PC-3 (cell line): ENCODE measurements at regions not wholly inside any gene's neighbourhood (a gene's known extent, or its start where the extent isn't known, plus 50 kb on each side); places are given as distances from the start of the nearest gene placed in this dataset.

Experiments used
- ATAC-seq: fragments of 200-7000 bp; cut with Tn5 transposase; 2 replicates; pipeline ENCODE4 v1.9.1; 2020; ENCODE audit warnings: mild to moderate bottlenecking, moderate library complexity
- BruUV-seq: library from RNA; stranded (reverse); fragments of 400-500 nt; replicated peaks from 2 replicates; lab custom pipeline; 2021; lab: Mats Ljungman, UMichigan
- CTCF ChIA-PET: fragments of 300-600 bp; sonication (Branson Sonifier 250); formaldehyde crosslinking; loops from one replicate; lab custom pipeline; 2022; ENCODE audit warnings: antibody characterized with exemption; lab: Charles Lee
- POLR2A ChIA-PET: fragments of 300-600 bp; sonication (Branson Sonifier 250); formaldehyde crosslinking; loops from one replicate; lab custom pipeline; 2022; ENCODE audit warnings: antibody characterized with exemption; ENCODE audit not compliant: unreplicated experiment; lab: Charles Lee
- DNase-seq: peaks from one replicate; pipeline ENCODE4 v3.0.0-alpha.2; 2015
- H2AFZ ChIP-seq: fragments of 300-600 bp; sonication (generic); 2 replicates; pipeline ENCODE4 v1.6.0; 2016; ENCODE audit warnings: antibody characterized with exemption, low read length
- H3F3A ChIP-seq: fragments of 300-600 bp; sonication (generic); one replicate; pipeline ENCODE4 v1.6.0; 2017; ENCODE audit warnings: antibody characterized with exemption, low read length, control low read depth, mild to moderate bottlenecking; ENCODE audit not compliant: unreplicated experiment
- H3K27ac ChIP-seq: fragments of 300-600 bp; sonication (generic); 2 replicates; pipeline ENCODE4 v1.5.1; 2016; ENCODE audit warnings: mild to moderate bottlenecking, low read length
- H3K27me3 ChIP-seq: fragments of 300-600 bp; sonication (generic); 2 replicates; pipeline ENCODE4 v1.6.1; 2016; ENCODE audit warnings: low read length, mixed read lengths
- H3K36me3 ChIP-seq: fragments of 300-600 bp; sonication (generic); 2 replicates; pipeline ENCODE4 v1.6.1; 2016; ENCODE audit warnings: low read depth, mixed run types, low read length, mixed read lengths
- H3K4me1 ChIP-seq: fragments of 300-600 bp; sonication (generic); 2 replicates; pipeline ENCODE4 v1.5.1; 2016; ENCODE audit warnings: low read length; ENCODE audit not compliant: insufficient read depth
- H3K4me2 ChIP-seq: fragments of 300-600 bp; sonication (generic); 2 replicates; pipeline ENCODE4 v1.6.0; 2016; ENCODE audit warnings: low read length
- H3K4me3 ChIP-seq: fragments of 300-600 bp; sonication (generic); 2 replicates; pipeline ENCODE4 v1.5.1; 2016; ENCODE audit warnings: mild to moderate bottlenecking, low read length, mixed read lengths
- H3K79me2 ChIP-seq: fragments of 300-600 bp; sonication (generic); 2 replicates; pipeline ENCODE4 v1.6.1; 2017; ENCODE audit warnings: low read length, mixed read lengths
- H3K9ac ChIP-seq: fragments of 300-600 bp; sonication (generic); 2 replicates; pipeline ENCODE4 v1.6.0; 2016; ENCODE audit warnings: mild to moderate bottlenecking, low read length
- H3K9me2 ChIP-seq: fragments of 300-600 bp; sonication (generic); replicated peaks from 2 replicates; pipeline ENCODE4 v1.6.1; 2016; ENCODE audit warnings: mixed run types, low read length, mixed read lengths
- H3K9me3 ChIP-seq: fragments of 300-600 bp; sonication (generic); 2 replicates; pipeline ENCODE4 v1.6.1; 2016; ENCODE audit warnings: low read length, mixed read lengths
- H4K20me1 ChIP-seq: fragments of 300-600 bp; sonication (generic); 2 replicates; pipeline ENCODE4 v1.6.1; 2016; ENCODE audit warnings: low read length, mixed read lengths
- CTCF ChIP-seq: fragments of 300-600 bp; sonication (generic); conservative IDR thresholded peaks from 2 replicates; pipeline ENCODE4 v1.5.1; 2017; ENCODE audit warnings: antibody characterized with exemption, low read depth, mild to moderate bottlenecking, low read length
- EZH2 ChIP-seq: fragments of 300-600 bp; sonication (generic); IDR thresholded peaks from one replicate; pipeline ENCODE4 v1.6.1; 2017; ENCODE audit warnings: antibody characterized with exemption, mild to moderate bottlenecking, low read length; ENCODE audit not compliant: unreplicated experiment
- EZH2phosphoT487 ChIP-seq: fragments of 300-600 bp; sonication (generic); IDR thresholded peaks from 2 replicates; pipeline ENCODE4 v1.6.1; 2018; ENCODE audit warnings: mild to moderate bottlenecking, antibody characterized with exemption, low read length, borderline replicate concordance
- intact Hi-C: fragments of 100-400 bp; cut with micrococcal nuclease; formaldehyde crosslinking; loops from 2 replicates; pipeline ENCODE4 v1.9.0; 2023

- ATAC-seq (no peak), DNase-seq (no peak)
- no peak overlapping the region for H3K4me2 ChIP-seq
- H3K4me1 ChIP-seq = no peaks in the 10 kb centered on the region
- no peaks in the 10 kb centered on the region for H3K36me3 ChIP-seq
- H3K9me3 ChIP-seq = no peaks in the 10 kb centered on the region
- H3K9me2 ChIP-seq = no peaks in the 10 kb centered on the region
- CTCF ChIA-PET = no interaction called here
- H3K9ac ChIP-seq = no peak overlapping the region
- TF ChIP-seq EZH2 (no peak), CTCF (no peak), EZH2phosphoT487 (no peak)
- no peaks in the 10 kb centered on the region for H3F3A ChIP-seq
- intact Hi-C loops = no loop called here
- POLR2A ChIA-PET = no interaction called here
- no peak overlapping the region for H3K4me3 ChIP-seq
- no peak overlapping the region for H2AFZ ChIP-seq
- no peaks in the 10 kb centered on the region for H4K20me1 ChIP-seq
- H3K27me3 ChIP-seq = no peaks in the 10 kb centered on the region
- no peak overlapping the region for H3K27ac ChIP-seq
- BruUV-seq = no TSS peak
- H3K79me2 ChIP-seq = no peaks in the 10 kb centered on the region
Observed at GRCh38 chr4:62429297-62429696, 1229.2 kb downstream of the ADGRL3 start.

GRCh38 chr4:62415256-62415655 is 1215.1 kb downstream of the ADGRL3 start:
- no peaks in the 10 kb centered on the region for H3F3A ChIP-seq
- no peaks in the 10 kb centered on the region for H3K4me1 ChIP-seq
- H2AFZ ChIP-seq = no peak overlapping the region
- no peaks in the 10 kb centered on the region for H4K20me1 ChIP-seq
- H3K9me2 ChIP-seq = no peaks in the 10 kb centered on the region
- TF ChIP-seq EZH2 (no peak), CTCF (no peak), EZH2phosphoT487 (no peak)
- intact Hi-C loops = no loop called here
- H3K9me3 ChIP-seq = no peaks in the 10 kb centered on the region
- H3K36me3 ChIP-seq = no peaks in the 10 kb centered on the region
- ATAC-seq = peak; percentile 63
- no peak overlapping the region for H3K4me2 ChIP-seq
- ChIA-PET CTCF (no interaction called here), POLR2A (no interaction called here)
- no peaks in the 10 kb centered on the region for H3K79me2 ChIP-seq
- H3K27me3 ChIP-seq = no peaks in the 10 kb centered on the region
- no peak overlapping the region for H3K4me3 ChIP-seq
- no peak overlapping the region for H3K27ac ChIP-seq
- DNase-seq = peak; percentile 63
- H3K9ac ChIP-seq = no peak overlapping the region
- BruUV-seq = no TSS peak

- BruUV-seq = no TSS peak
- POLR2A ChIA-PET = no interaction called here
- ATAC-seq = no peak
Observed at GRCh38 chr4:62414563-62414962, 1214.4 kb downstream of the ADGRL3 start.

More at GRCh38 chr4:62414563-62414962, 1214.4 kb downstream of the ADGRL3 start:
- Histone ChIP-seq H3K4me3 (no peak overlapping the region), H3K79me2 (no peaks in the 10 kb centered on the region), H3K9ac (no peak overlapping the region), H4K20me1 (no peaks in the 10 kb centered on the region), H3K36me3 (no peaks in the 10 kb centered on the region), H2AFZ (no peak overlapping the region), H3K4me1 (no peaks in the 10 kb centered on the region), H3F3A (no peaks in the 10 kb centered on the region), H3K27me3 (no peaks in the 10 kb centered on the region), H3K9me3 (no peaks in the 10 kb centered on the region), H3K9me2 (no peaks in the 10 kb centered on the region), H3K27ac (no peak overlapping the region), H3K4me2 (no peak overlapping the region)
- TF ChIP-seq CTCF = no peak
- no peak for TF ChIP-seq EZH2
- TF ChIP-seq EZH2phosphoT487 = no peak
- DNase-seq = no peak
- intact Hi-C loops = loop anchor here (5.0 kb wide), 1 partner anchor 293 kb away; no protein-coding TSS in a partner anchor
- CTCF ChIA-PET = no interaction called here
